ENCODE measurements at regions not wholly inside any gene's neighbourhood (a gene's known extent, or its start where the extent isn't known, plus 50 kb on each side); places are given as distances from the start of the nearest gene placed in this dataset.

GRCh38 chr1:172776071-172776470 lies 117.2 kb downstream of the FASLG start:
- CTCF ChIA-PET: interaction anchor here (1.2 to 2.9 kb wide), 5 partner anchors 10 to 426 kb away, joined by 4 to 25 read pairs (median 5); no protein-coding TSS in a partner anchor
- no peak for ATAC-seq
- no peak overlapping the region for H3K4me3 Mint-ChIP-seq

DNA sequence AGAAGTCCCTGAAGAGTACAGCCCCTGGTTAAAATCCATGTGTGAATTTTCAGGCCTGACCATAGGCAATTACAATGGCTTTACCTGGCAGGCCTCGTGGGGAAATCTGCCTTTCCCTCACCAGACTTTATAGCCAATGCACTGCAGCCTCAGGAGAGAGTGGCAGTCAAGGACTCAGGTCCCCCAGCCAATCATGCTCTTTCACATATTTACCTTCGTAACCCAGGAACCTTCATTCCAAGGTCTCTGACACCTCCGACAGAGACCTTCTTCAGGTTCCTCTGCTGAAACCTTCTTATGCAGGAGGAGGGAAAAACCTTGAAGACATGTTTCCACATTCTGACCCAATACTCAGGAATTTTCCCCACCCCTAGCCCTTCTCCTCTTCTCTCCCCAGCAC lies 118.9 kb downstream of the FASLG start:
- peaks cover 1% of the 10 kb centered on the region for H3K9me3 Mint-ChIP-seq
- H3K27ac Mint-ChIP-seq: no peak overlapping the region
- peaks cover 28% of the 10 kb centered on the region for H3K4me1 Mint-ChIP-seq (ENCODE audit: low read depth)
- TF ChIP-seq, protein P1, sequence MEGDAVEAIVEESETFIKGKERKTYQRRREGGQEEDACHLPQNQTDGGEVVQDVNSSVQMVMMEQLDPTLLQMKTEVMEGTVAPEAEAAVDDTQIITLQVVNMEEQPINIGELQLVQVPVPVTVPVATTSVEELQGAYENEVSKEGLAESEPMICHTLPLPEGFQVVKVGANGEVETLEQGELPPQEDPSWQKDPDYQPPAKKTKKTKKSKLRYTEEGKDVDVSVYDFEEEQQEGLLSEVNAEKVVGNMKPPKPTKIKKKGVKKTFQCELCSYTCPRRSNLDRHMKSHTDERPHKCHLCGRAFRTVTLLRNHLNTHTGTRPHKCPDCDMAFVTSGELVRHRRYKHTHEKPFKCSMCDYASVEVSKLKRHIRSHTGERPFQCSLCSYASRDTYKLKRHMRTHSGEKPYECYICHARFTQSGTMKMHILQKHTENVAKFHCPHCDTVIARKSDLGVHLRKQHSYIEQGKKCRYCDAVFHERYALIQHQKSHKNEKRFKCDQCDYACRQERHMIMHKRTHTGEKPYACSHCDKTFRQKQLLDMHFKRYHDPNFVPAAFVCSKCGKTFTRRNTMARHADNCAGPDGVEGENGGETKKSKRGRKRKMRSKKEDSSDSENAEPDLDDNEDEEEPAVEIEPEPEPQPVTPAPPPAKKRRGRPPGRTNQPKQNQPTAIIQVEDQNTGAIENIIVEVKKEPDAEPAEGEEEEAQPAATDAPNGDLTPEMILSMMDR (IDR thresholded peaks at IDR 0.05): no peak
- H3K36me3 Mint-ChIP-seq (ENCODE audit: low read depth): no peaks in the 10 kb centered on the region
- H3K4me3 Mint-ChIP-seq: no peak overlapping the region
- CTCF ChIA-PET: interaction anchor here (0.9 to 5.5 kb wide), 12 partner anchors 15 to 426 kb away, joined by 3 to 43 read pairs (median 6); no protein-coding TSS in a partner anchor
- ATAC-seq (no peak), DNase-seq (no peak)
- intact Hi-C loops (cut with micrococcal nuclease): loop anchor here (2.0 kb wide), 1 partner anchor 15 kb away; no protein-coding TSS in a partner anchor
- POLR2A ChIA-PET: interaction anchor here (1.3 kb wide), 1 partner anchor 14 kb away, joined by 4 read pairs; no protein-coding TSS in a partner anchor
- no peaks in the 10 kb centered on the region for H3K27me3 Mint-ChIP-seq

More at GRCh38 chr1:172776071-172776470, 117.2 kb downstream of the FASLG start:
- no peak for DNase-seq
- intact Hi-C loops (cut with micrococcal nuclease): no loop called here
- Mint-ChIP-seq H3K9me3 (no peaks in the 10 kb centered on the region), H3K27me3 (no peaks in the 10 kb centered on the region), H3K27ac (no peak overlapping the region), H3K36me3 (ENCODE audit: low read depth) (no peaks in the 10 kb centered on the region), H3K4me1 (ENCODE audit: low read depth) (peaks cover 23% of the 10 kb centered on the region)
- TF ChIP-seq, protein P1 (IDR thresholded peaks at IDR 0.05): no peak
- POLR2A ChIA-PET: interaction anchor here (0.6 to 2.4 kb wide), 3 partner anchors 13 to 322 kb away, joined by 3 to 8 read pairs (median 3); no protein-coding TSS in a partner anchor

DNA sequence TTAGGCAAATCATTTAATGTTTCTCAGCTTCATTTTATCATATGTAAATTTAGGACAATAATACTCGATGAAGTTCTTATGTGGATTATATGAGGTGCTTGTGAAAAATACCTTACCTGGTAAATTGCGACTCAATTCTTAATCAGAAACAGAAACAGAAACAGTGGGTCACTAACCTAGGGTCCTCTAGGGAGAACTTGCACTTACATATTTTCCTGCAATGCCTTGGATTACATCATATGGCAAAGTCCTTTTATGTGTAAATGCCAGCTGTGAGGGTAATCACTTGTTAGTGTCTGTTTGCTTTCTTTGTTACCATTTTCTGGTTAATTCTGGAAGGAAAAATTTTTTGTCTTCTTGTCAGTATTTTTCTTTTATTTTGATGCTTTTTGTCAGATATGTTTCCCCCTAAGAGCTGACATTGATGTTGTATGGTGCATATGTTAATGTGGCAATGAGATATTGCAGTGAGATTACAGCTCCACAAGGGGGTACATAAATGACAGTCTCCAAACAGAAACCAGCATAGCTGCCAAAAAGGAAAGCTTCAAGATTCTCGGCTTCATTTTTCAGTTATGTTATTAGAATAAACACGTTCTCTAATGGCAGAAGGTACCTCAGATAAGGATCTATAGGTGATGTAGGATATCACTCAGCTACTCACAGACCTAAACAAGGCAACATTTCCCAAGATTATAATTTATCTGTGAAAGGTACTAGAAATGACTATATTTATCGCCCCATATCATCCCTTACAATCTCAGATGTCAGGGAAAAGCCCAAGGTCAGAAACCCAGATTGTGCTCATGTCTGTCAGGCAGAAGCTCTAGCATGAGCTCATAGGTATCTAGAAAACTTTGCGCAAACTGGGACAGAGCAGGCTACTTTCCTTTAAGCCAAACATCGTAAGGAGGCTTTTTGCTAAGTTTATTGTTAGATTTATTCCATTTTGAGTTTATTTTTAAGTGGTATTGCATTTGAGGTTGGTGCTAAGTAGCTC lies 119.9 kb downstream of the FASLG start:
- Mint-ChIP-seq H3K4me1 (ENCODE audit: low read depth) (peaks cover 28% of the 10 kb centered on the region), H3K36me3 (ENCODE audit: low read depth) (no peaks in the 10 kb centered on the region), H3K27me3 (no peaks in the 10 kb centered on the region), H3K27ac (peak overlapping the region; percentile 44), H3K9me3 (peaks cover 4% of the 10 kb centered on the region), H3K4me3 (peak overlapping the region; percentile 24)
- TF ChIP-seq, protein P1 (IDR thresholded peaks at IDR 0.05): peak; percentile 52
- DNase-seq (no peak), ATAC-seq (peak; percentile 91)
- intact Hi-C loops (cut with micrococcal nuclease): loop anchor here (2.0 kb wide), 1 partner anchor 16 kb away; no protein-coding TSS in a partner anchor
- CTCF ChIA-PET: interaction anchor here (0.7 to 5.5 kb wide), 30 partner anchors 9 to 520 kb away, joined by 3 to 43 read pairs (median 4); partner anchors contain the start of gene FASLG
- POLR2A ChIA-PET: interaction anchor here (1.0 to 1.3 kb wide), 4 partner anchors 15 to 120 kb away, joined by 4 read pairs; no protein-coding TSS in a partner anchor

GRCh38 chr1:172779491-172779890 lies 120.6 kb downstream of the FASLG start:
- Mint-ChIP-seq H3K36me3 (ENCODE audit: low read depth) (no peaks in the 10 kb centered on the region), H3K9me3 (peaks cover 4% of the 10 kb centered on the region), H3K4me1 (ENCODE audit: low read depth) (peaks cover 28% of the 10 kb centered on the region), H3K27ac (no peak overlapping the region), H3K27me3 (no peaks in the 10 kb centered on the region), H3K4me3 (no peak overlapping the region)
- ChIA-PET POLR2A (interaction anchor here (1.0 to 1.2 kb wide), 3 partner anchors 40 to 119 kb away, joined by 4 read pairs; no protein-coding TSS in a partner anchor), CTCF (interaction anchor here (0.7 to 5.5 kb wide), 20 partner anchors 8 to 466 kb away, joined by 3 to 43 read pairs (median 6); no protein-coding TSS in a partner anchor)
- TF ChIP-seq, protein P1 (IDR thresholded peaks at IDR 0.05): no peak
- no peak for ATAC-seq
- DNase-seq: no peak
- intact Hi-C loops (cut with micrococcal nuclease): loop anchor here (2.0 kb wide), 1 partner anchor 17 kb away; no protein-coding TSS in a partner anchor
